Neural cell (in vitro differentiated cells): ENCODE measurements at regions not wholly inside any gene's neighbourhood (a gene's known extent, or its start where the extent isn't known, plus 50 kb on each side); places are given as distances from the start of the nearest gene placed in this dataset.

Experiments
- EP300 ChIP-seq: fragments of 450-650 bp; conservative IDR thresholded peaks from 2 replicates; pipeline ENCODE4 v1.6.1; 2014; ENCODE audit warnings: antibody characterized with exemption, mild to moderate bottlenecking, moderate library complexity; ENCODE audit not compliant: poor library complexity, severe bottlenecking
- EZH2 ChIP-seq: fragments of 200-600, 300-800 bp; shearing (Covaris generic), sonication (generic); IDR thresholded peaks from 2 replicates; pipeline ENCODE4 v1.6.1; 2014; ENCODE audit warnings: antibody characterized with exemption, low read length, borderline replicate concordance, mild to moderate bottlenecking; ENCODE audit not compliant: insufficient read depth, poor library complexity, severe bottlenecking
- MXI1 ChIP-seq: fragments of 450-650 bp; conservative IDR thresholded peaks from 2 replicates; pipeline ENCODE4 v1.6.1; 2014; ENCODE audit warnings: antibody characterized with exemption, mild to moderate bottlenecking; ENCODE audit not compliant: poor library complexity, severe bottlenecking
- POLR2AphosphoS5 ChIP-seq: IDR thresholded peaks from 2 replicates; pipeline ENCODE4 v1.6.1; 2012
- RAD21 ChIP-seq: fragments of 450-650 bp; conservative IDR thresholded peaks from 2 replicates; pipeline ENCODE4 v1.6.1; 2014; ENCODE audit warnings: antibody characterized with exemption, mild to moderate bottlenecking, moderate library complexity
- TF ChIP-seq, protein P1 (sequence below): fragments of 450-650 bp; IDR thresholded peaks from 2 replicates; pipeline ENCODE4 v1.5.1; 2014; ENCODE audit warnings: antibody characterized with exemption, mild to moderate bottlenecking, moderate library complexity; ENCODE audit not compliant: poor library complexity, severe bottlenecking
- TF ChIP-seq, protein P2 (sequence below): IDR thresholded peaks from 2 replicates; pipeline ENCODE4 v1.6.1; 2012; ENCODE audit warnings: borderline replicate concordance

DNA sequence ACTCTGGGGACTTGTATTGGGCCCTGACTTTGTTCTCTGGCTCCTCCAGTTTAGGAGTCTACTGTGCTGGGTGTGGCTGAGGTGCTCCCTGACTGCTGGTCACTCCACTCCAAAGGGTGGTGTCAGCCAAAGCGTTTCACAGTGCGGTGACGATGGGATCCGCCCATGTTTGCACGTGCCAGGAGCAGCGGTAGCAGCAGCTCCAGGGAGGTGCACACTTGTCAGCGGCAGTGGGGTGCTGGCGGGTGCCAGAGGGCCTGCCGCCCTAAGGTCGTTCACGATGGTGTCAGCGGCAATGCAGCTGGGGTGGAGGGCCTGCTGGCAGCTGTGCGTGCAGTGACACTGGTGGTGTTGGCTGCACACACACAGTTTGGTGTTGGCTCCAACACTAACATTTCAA lies 268.5 kb upstream of the AKR1E2 start:
- TF ChIP-seq RAD21: no peak
- no peak for TF ChIP-seq EP300
- TF ChIP-seq, protein P1, sequence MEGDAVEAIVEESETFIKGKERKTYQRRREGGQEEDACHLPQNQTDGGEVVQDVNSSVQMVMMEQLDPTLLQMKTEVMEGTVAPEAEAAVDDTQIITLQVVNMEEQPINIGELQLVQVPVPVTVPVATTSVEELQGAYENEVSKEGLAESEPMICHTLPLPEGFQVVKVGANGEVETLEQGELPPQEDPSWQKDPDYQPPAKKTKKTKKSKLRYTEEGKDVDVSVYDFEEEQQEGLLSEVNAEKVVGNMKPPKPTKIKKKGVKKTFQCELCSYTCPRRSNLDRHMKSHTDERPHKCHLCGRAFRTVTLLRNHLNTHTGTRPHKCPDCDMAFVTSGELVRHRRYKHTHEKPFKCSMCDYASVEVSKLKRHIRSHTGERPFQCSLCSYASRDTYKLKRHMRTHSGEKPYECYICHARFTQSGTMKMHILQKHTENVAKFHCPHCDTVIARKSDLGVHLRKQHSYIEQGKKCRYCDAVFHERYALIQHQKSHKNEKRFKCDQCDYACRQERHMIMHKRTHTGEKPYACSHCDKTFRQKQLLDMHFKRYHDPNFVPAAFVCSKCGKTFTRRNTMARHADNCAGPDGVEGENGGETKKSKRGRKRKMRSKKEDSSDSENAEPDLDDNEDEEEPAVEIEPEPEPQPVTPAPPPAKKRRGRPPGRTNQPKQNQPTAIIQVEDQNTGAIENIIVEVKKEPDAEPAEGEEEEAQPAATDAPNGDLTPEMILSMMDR: no peak
- no peak for TF ChIP-seq MXI1
- TF ChIP-seq POLR2AphosphoS5: no peak
- no peak for TF ChIP-seq EZH2
- TF ChIP-seq, protein P2, sequence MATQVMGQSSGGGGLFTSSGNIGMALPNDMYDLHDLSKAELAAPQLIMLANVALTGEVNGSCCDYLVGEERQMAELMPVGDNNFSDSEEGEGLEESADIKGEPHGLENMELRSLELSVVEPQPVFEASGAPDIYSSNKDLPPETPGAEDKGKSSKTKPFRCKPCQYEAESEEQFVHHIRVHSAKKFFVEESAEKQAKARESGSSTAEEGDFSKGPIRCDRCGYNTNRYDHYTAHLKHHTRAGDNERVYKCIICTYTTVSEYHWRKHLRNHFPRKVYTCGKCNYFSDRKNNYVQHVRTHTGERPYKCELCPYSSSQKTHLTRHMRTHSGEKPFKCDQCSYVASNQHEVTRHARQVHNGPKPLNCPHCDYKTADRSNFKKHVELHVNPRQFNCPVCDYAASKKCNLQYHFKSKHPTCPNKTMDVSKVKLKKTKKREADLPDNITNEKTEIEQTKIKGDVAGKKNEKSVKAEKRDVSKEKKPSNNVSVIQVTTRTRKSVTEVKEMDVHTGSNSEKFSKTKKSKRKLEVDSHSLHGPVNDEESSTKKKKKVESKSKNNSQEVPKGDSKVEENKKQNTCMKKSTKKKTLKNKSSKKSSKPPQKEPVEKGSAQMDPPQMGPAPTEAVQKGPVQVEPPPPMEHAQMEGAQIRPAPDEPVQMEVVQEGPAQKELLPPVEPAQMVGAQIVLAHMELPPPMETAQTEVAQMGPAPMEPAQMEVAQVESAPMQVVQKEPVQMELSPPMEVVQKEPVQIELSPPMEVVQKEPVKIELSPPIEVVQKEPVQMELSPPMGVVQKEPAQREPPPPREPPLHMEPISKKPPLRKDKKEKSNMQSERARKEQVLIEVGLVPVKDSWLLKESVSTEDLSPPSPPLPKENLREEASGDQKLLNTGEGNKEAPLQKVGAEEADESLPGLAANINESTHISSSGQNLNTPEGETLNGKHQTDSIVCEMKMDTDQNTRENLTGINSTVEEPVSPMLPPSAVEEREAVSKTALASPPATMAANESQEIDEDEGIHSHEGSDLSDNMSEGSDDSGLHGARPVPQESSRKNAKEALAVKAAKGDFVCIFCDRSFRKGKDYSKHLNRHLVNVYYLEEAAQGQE: no peak
